Gastroesophageal sphincter (tissue), 3 donors: ENCODE measurements at regions not wholly inside any gene's neighbourhood (a gene's known extent, or its start where the extent isn't known, plus 50 kb on each side); places are given as distances from the start of the nearest gene placed in this dataset.

Source experiments
- CTCF ChIP-seq, 4 experiments: fragments of 200-600 bp in 2 of 4; fragments of 450-650 bp in 2 of 4; sonication (generic) in 1 of 4; IDR thresholded peaks; one replicate each; pipeline ENCODE4 v1.5.1; 2017 to 2019; ENCODE audit warnings: antibody characterized with exemption in 4 of 4, mild to moderate bottlenecking in 2 of 4, moderate library complexity in 2 of 4
- EP300 ChIP-seq: sonication (generic); formaldehyde crosslinking; IDR thresholded peaks from one replicate; pipeline ENCODE4 v1.6.1; 2017; ENCODE audit warnings: antibody characterized with exemption, mild to moderate bottlenecking
- POLR2A ChIP-seq, 2 donors: fragments of 450-650 bp; IDR thresholded peaks; one replicate each; pipeline ENCODE4 v1.6.1; 2017; ENCODE audit warnings: antibody characterized with exemption in 2 of 2, mild to moderate bottlenecking in 2 of 2, moderate library complexity in 1 of 2
- POLR2AphosphoS5 ChIP-seq: sonication (generic); formaldehyde crosslinking; IDR thresholded peaks from one replicate; pipeline ENCODE4 v1.6.1; 2017; ENCODE audit warnings: antibody characterized with exemption

DNA sequence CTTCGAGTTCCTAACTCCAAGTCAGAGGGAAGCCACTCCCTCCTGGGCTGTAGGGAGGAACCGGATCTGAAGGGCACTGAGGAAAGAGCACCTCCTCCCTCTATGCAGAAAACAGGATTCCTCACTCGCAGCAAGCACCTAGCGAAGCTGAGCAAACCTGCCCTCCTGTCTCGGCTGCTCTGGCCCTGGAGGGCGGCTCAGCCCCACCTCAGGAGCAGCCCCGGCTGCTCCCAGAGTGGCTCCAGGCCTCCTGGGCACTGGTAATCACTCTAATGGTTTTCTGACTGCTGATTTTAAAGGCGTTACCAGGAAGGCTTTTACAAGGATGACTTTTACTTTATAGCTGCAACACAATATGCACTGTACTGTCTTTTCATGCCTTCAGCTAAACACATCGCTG, 312.5 kb downstream of the TEX29 start:
- no peak for TF ChIP-seq POLR2AphosphoS5
- no peak for TF ChIP-seq CTCF (IDR thresholded peaks at IDR 0.05)
- no peak for TF ChIP-seq POLR2A (IDR thresholded peaks at IDR 0.05)
- no peak for TF ChIP-seq EP300
